Prostate gland (tissue), 2 donors: ENCODE measurements at regions not wholly inside any gene's neighbourhood (a gene's known extent, or its start where the extent isn't known, plus 50 kb on each side); places are given as distances from the start of the nearest gene placed in this dataset.

Source experiments
- POLR2A ChIP-seq: fragments of 450-650 bp; IDR thresholded peaks from one replicate; pipeline ENCODE4 v1.6.1; 2016; ENCODE audit warnings: antibody characterized with exemption, mild to moderate bottlenecking
- POLR2AphosphoS5 ChIP-seq: sonication (generic); formaldehyde crosslinking; IDR thresholded peaks from one replicate; pipeline ENCODE4 v1.6.1; 2017; ENCODE audit warnings: antibody characterized with exemption
- TF ChIP-seq, protein P1 (sequence below), 4 experiments: fragments of 200-600 bp in 2 of 4; fragments of 450-650 bp in 2 of 4; sonication (generic) in 2 of 4; IDR thresholded peaks; 1 replicate in 3 of 4; 2 replicates in 1 of 4; pipeline ENCODE4 v1.5.1; 2016 to 2019; ENCODE audit warnings: antibody characterized with exemption in 4 of 4, mild to moderate bottlenecking in 2 of 4, moderate library complexity in 2 of 4

DNA sequence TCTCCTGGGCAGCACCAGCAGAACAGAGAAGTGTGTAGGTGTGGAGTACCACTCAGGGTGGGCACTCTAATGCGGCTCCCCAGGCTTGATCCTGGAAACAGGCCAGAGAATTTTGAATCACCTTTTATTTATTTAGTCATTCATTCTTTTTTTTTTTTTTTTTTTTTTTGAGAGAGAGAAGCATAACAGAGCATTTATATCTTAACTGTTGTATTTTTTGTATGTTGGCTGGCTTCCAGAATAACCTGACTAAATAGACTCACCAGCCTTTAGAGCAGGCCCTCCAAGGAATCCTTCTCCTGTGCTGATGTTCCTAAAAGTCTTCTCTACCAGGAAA lies 153.4 kb downstream of the PIK3R1 start:
- TF ChIP-seq, protein P1, sequence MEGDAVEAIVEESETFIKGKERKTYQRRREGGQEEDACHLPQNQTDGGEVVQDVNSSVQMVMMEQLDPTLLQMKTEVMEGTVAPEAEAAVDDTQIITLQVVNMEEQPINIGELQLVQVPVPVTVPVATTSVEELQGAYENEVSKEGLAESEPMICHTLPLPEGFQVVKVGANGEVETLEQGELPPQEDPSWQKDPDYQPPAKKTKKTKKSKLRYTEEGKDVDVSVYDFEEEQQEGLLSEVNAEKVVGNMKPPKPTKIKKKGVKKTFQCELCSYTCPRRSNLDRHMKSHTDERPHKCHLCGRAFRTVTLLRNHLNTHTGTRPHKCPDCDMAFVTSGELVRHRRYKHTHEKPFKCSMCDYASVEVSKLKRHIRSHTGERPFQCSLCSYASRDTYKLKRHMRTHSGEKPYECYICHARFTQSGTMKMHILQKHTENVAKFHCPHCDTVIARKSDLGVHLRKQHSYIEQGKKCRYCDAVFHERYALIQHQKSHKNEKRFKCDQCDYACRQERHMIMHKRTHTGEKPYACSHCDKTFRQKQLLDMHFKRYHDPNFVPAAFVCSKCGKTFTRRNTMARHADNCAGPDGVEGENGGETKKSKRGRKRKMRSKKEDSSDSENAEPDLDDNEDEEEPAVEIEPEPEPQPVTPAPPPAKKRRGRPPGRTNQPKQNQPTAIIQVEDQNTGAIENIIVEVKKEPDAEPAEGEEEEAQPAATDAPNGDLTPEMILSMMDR (IDR thresholded peaks at IDR 0.05), result no peak
- TF ChIP-seq POLR2A (no peak), POLR2AphosphoS5 (no peak)
